ENCODE measurements at regions not wholly inside any gene's neighbourhood (a gene's known extent, or its start where the extent isn't known, plus 50 kb on each side); places are given as distances from the start of the nearest gene placed in this dataset.

DNA sequence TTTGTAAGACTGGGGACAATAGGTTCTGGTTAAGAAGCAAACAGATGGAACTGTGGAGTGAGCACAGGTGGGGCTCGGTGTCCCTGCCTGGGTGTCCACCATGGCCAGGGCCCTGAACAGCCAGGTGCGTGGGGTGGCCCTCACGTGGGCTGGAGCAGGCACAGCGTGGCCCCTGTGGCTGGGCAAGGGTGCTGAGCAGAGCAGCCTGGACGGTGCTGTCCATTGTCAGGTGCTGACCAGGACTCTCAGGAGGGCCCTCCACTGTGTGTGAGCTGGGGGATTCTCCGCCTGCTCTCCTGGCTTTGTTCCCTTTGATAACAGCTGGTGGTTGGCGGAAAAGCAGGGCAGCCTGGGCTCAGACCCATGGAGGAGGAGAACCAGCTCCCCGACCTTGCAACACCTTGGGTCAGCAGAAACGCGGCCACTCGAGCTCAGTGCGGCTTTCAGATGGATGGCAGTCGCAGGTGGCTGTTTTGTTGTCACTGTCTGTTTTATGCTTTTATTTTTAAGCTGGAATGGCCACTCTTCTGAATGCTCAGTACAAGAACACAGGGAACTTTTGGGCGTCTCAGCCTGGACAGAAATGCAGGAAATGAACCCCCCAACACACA lies 273.9 kb upstream of the ADARB2 start:
- 73 to 83% methylated on average over 1 to 8 of the region's 14 CpGs for WGBS, 2 donors (ENCODE audit: low coverage in 1 of 2)
- Histone ChIP-seq H3K27ac (no peak overlapping the region), H3K4me3 (no peak overlapping the region), H3K36me3 (no peaks in the 10 kb centered on the region), H3K27me3 (no peaks in the 10 kb centered on the region), H3K9me3 (peaks cover 0 to 2% (median 0%) of the 10 kb centered on the region in 3 donors), H3K4me1 (no peaks in the 10 kb centered on the region)
- TF ChIP-seq POLR2AphosphoS5 (IDR thresholded peaks at IDR 0.05), result no peak
- no peak for TF ChIP-seq POLR2A (IDR thresholded peaks at IDR 0.05)
- TF ChIP-seq, protein P1, sequence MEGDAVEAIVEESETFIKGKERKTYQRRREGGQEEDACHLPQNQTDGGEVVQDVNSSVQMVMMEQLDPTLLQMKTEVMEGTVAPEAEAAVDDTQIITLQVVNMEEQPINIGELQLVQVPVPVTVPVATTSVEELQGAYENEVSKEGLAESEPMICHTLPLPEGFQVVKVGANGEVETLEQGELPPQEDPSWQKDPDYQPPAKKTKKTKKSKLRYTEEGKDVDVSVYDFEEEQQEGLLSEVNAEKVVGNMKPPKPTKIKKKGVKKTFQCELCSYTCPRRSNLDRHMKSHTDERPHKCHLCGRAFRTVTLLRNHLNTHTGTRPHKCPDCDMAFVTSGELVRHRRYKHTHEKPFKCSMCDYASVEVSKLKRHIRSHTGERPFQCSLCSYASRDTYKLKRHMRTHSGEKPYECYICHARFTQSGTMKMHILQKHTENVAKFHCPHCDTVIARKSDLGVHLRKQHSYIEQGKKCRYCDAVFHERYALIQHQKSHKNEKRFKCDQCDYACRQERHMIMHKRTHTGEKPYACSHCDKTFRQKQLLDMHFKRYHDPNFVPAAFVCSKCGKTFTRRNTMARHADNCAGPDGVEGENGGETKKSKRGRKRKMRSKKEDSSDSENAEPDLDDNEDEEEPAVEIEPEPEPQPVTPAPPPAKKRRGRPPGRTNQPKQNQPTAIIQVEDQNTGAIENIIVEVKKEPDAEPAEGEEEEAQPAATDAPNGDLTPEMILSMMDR (IDR thresholded peaks at IDR 0.05), result no peak
- no peak for TF ChIP-seq EP300 (IDR thresholded peaks at IDR 0.05)
- ATAC-seq, result no peak

DNA sequence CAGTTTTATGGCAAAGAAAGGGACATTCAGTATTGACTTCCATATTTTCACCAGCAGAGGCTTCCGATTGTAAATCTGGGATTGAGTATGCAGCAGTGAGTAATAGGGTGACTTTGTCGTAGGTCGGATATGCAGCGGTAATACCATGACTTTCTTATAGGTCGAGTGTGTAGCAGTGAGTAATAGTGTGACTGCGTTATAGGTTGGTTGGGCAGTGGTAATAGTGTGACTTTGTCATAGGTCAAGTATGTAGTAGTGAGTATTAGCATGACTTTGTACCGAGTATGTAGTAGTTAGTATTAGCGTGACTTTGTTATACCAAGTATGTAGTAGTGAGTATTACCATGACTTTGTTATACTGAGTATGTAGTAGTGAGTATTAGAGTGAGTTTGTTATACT lies 268.2 kb upstream of the ADARB2 start:
- Histone ChIP-seq H3K36me3 (no peaks in the 10 kb centered on the region), H3K4me1 (no peaks in the 10 kb centered on the region), H3K27ac (no peak overlapping the region), H3K27me3 (no peaks in the 10 kb centered on the region), H3K9me3 (peaks cover 0 to 5% (median 0%) of the 10 kb centered on the region in 3 donors), H3K4me3 (no peak overlapping the region)
- ATAC-seq, result no peak
- TF ChIP-seq EP300 (IDR thresholded peaks at IDR 0.05), result no peak
- no peak for TF ChIP-seq POLR2A (IDR thresholded peaks at IDR 0.05)
- WGBS, 2 donors (ENCODE audit: low coverage in 1 of 2), result 92 to 95% methylated on average over 8 of the region's 8 CpGs

DNA sequence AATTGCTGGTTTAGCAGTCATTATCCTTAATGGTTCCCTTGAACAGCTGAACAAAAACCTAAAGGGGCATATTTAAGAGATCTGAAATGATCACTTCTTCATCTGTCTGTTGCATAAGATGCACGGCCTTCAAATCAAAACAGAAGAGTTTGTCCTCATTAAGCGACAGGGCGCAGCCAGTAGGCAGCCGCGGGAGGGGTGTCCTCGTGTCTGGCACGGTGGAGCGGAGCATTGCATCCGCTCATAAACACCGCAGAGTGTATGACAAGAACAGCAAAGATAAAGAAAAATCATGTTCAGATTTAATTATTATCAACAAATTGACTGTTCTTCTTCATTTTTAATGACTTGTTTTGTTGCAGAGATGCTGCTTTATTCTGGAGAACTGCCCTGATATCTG lies 255.6 kb upstream of the ADARB2 start:
- no peaks in the 10 kb centered on the region for H3K9me3 ChIP-seq
- WGBS, 2 donors (ENCODE audit: low coverage in 1 of 2), result 76 to 89% methylated on average over 8 to 10 of the region's 10 CpGs
- TF ChIP-seq POLR2A (IDR thresholded peaks at IDR 0.05), result no peak
- no peak for TF ChIP-seq EP300 (IDR thresholded peaks at IDR 0.05)
- TF ChIP-seq, protein P1 (IDR thresholded peaks at IDR 0.05), result no peak
- no peak for TF ChIP-seq POLR2AphosphoS5 (IDR thresholded peaks at IDR 0.05)
- no peaks in the 10 kb centered on the region for H3K27me3 ChIP-seq
- H3K36me3 ChIP-seq, result no peaks in the 10 kb centered on the region
- H3K4me3 ChIP-seq, result no peak overlapping the region
- ATAC-seq, result no peak
- no peak overlapping the region for H3K27ac ChIP-seq
- H3K4me1 ChIP-seq, result no peaks in the 10 kb centered on the region

DNA sequence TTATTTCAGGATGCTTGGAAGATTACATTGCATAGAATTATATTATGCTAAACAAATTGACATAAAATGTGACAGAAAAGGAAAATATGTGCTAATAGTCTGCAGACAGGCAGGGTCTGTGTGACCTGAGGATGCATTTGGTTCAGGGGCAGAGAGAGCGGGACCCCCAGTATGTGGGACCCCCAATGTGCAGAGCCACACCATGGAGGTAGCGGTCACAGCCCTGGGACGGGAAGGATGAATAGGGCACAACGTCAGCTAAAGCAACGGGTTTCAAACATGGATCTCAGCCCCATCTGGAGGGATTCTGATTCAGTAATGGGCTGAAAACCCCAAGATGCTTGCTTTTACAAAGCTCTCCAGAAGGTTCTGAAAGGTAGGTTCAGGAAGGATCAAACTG lies 251.8 kb upstream of the ADARB2 start:
- no peak for ATAC-seq
- H3K4me1 ChIP-seq, result no peaks in the 10 kb centered on the region
- peaks cover 6% of the 10 kb centered on the region for H3K27me3 ChIP-seq
- no peaks in the 10 kb centered on the region for H3K9me3 ChIP-seq
- no peak overlapping the region for H3K4me3 ChIP-seq
- H3K36me3 ChIP-seq, result no peaks in the 10 kb centered on the region
- TF ChIP-seq POLR2A (IDR thresholded peaks at IDR 0.05), result no peak
- WGBS, 2 donors (ENCODE audit: low coverage in 1 of 2), result 85 to 87% methylated on average over 3 to 5 of the region's 5 CpGs
- H3K27ac ChIP-seq, result no peak overlapping the region

DNA sequence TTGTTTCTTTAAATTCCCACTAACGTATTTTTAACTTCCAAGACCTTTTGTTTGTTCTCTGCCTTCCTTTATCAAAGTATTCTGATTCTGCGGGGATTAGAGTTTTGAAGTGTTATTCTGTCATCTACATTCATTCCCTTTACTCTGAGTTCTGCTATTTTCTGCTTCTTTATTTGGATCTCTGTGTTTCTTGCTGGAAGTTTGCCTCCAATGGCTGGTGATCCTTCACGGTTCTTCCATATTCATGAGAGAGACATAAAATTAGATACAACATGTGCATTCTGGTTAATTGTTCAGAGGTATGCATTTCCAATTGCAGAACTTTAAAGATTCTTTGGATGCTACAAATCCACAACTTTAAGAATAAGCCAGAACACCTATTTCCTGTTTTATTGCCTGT lies 244.7 kb upstream of the ADARB2 start:
- Histone ChIP-seq H3K4me1 (no peaks in the 10 kb centered on the region), H3K9me3 (peaks cover 0 to 7% (median 0%) of the 10 kb centered on the region in 3 donors), H3K4me3 (no peak overlapping the region), H3K27ac (no peak overlapping the region), H3K36me3 (no peaks in the 10 kb centered on the region), H3K27me3 (peaks cover 14% of the 10 kb centered on the region)
- TF ChIP-seq POLR2AphosphoS5 (IDR thresholded peaks at IDR 0.05) (no peak), POLR2A (IDR thresholded peaks at IDR 0.05) (no peak), EP300 (IDR thresholded peaks at IDR 0.05) (no peak)
- TF ChIP-seq, protein P1 (IDR thresholded peaks at IDR 0.05), result no peak
- WGBS, 2 donors (ENCODE audit: low coverage in 1 of 2), result 40 to 70% methylated on average over 1 to 3 of the region's 3 CpGs
- no peak for ATAC-seq

DNA sequence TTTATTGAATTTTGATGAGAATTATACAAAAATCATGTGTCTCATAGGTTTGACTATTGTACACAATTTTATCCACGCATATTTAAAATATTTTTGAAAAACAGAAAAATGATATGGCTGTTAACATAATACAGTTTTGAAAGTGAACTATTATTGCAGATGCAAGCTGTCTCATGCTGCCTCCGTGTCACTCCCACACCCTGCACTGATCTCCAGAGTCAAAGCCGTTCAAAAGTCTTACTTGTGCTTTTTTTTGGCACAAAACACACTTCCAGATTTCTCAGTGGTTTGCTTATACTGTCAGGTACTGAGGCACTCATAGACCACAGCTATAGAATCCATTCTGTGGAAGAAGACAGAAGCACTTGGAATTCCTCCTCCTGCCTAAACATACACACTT lies 243.1 kb upstream of the ADARB2 start:
- H3K36me3 ChIP-seq, result no peaks in the 10 kb centered on the region
- no peak for TF ChIP-seq EP300 (IDR thresholded peaks at IDR 0.05)
- TF ChIP-seq POLR2A (IDR thresholded peaks at IDR 0.05), result no peak
- TF ChIP-seq POLR2AphosphoS5 (IDR thresholded peaks at IDR 0.05), result no peak
- TF ChIP-seq, protein P1 (IDR thresholded peaks at IDR 0.05), result no peak
- WGBS, 2 donors (ENCODE audit: low coverage in 1 of 2), result 33 to 40% methylated on average over 3 of the region's 3 CpGs
- peaks cover 14% of the 10 kb centered on the region for H3K27me3 ChIP-seq
- H3K4me3 ChIP-seq, result no peak overlapping the region
- no peaks in the 10 kb centered on the region for H3K4me1 ChIP-seq
- ATAC-seq, result no peak
- no peak overlapping the region for H3K27ac ChIP-seq
- H3K9me3 ChIP-seq, result peaks cover 0 to 7% (median 0%) of the 10 kb centered on the region in 3 donors
